Endodermal cell (in vitro differentiated cells): ENCODE measurements at regions not wholly inside any gene's neighbourhood (a gene's known extent, or its start where the extent isn't known, plus 50 kb on each side); places are given as distances from the start of the nearest gene placed in this dataset.

Source experiments
- DNase-seq: peaks from one replicate; pipeline ENCODE4 v3.0.0-alpha.2; 2017
- H3K27ac ChIP-seq: 2 replicates; pipeline ENCODE4 v1.5.1; 2013; ENCODE audit warnings: mild to moderate bottlenecking, low read depth, low read length, moderate library complexity
- H3K27me3 ChIP-seq: 2 replicates; pipeline ENCODE4 v1.6.1; 2013; ENCODE audit warnings: mild to moderate bottlenecking, low read length, moderate library complexity; ENCODE audit not compliant: insufficient read depth, control insufficient read depth, poor library complexity, severe bottlenecking
- H3K36me3 ChIP-seq: 2 replicates; pipeline ENCODE4 v1.7.0; 2013; ENCODE audit warnings: mild to moderate bottlenecking, low read length, moderate library complexity; ENCODE audit not compliant: control insufficient read depth, insufficient read depth
- H3K4me1 ChIP-seq: one replicate; pipeline ENCODE4 v1.7.0; 2013; ENCODE audit warnings: low read length; ENCODE audit not compliant: control insufficient read depth, insufficient read depth
- H3K4me3 ChIP-seq: 2 replicates; pipeline ENCODE4 v1.5.1; 2013; ENCODE audit warnings: mild to moderate bottlenecking, low read length, moderate library complexity
- H3K9ac ChIP-seq: 2 replicates; pipeline ENCODE4 v1.6.1; 2013; ENCODE audit warnings: mild to moderate bottlenecking, low read length, moderate library complexity; ENCODE audit not compliant: poor library complexity, severe bottlenecking; ENCODE audit errors: extremely low read depth
- H3K9me3 ChIP-seq: 2 replicates; pipeline ENCODE4 v1.6.1; 2013; ENCODE audit warnings: mild to moderate bottlenecking, low read length, moderate library complexity; ENCODE audit not compliant: control insufficient read depth
- H3K27ac Mint-ChIP-seq: 2 replicates; pipeline ENCODE4 v1.8.0; 2020; ENCODE audit warnings: mixed read lengths
- H3K27me3 Mint-ChIP-seq: 2 replicates; pipeline ENCODE4 v1.8.0; 2021; ENCODE audit warnings: mild to moderate bottlenecking, mixed read lengths; ENCODE audit not compliant: insufficient read depth
- H3K36me3 Mint-ChIP-seq: 2 replicates; pipeline ENCODE4 v1.8.0; 2020; ENCODE audit warnings: low read depth, mixed read lengths
- H3K4me1 Mint-ChIP-seq: 2 replicates; pipeline ENCODE4 v1.8.0; 2020; ENCODE audit warnings: mixed read lengths
- H3K4me3 Mint-ChIP-seq: 2 replicates; pipeline ENCODE4 v1.8.0; 2020; ENCODE audit warnings: mild to moderate bottlenecking, moderate library complexity, mixed read lengths
- H3K9me3 Mint-ChIP-seq: 2 replicates; pipeline ENCODE4 v1.8.0; 2020; ENCODE audit warnings: mild to moderate bottlenecking, mixed read lengths
- WGBS, 2 experiments: methylation state at CpG; one replicate each; pipeline versions ENCODE4 v1.1.5 to v1.1.7; 2013; ENCODE audit warnings: missing lambda C conversion rate in 2 of 2, mixed read lengths in 1 of 2; ENCODE audit not compliant: insufficient coverage in 1 of 2, insufficient read length in 1 of 2; 5-methylcytosine and 5-hydroxymethylcytosine counted together
- TF ChIP-seq, protein P1 (sequence below): fragments of 200-600 bp; sonication (generic); conservative IDR thresholded peaks from 2 replicates; pipeline ENCODE4 v1.5.0; 2021; ENCODE audit warnings: antibody characterized with exemption, mild to moderate bottlenecking

- Mint-ChIP-seq H3K9me3 (peaks cover 3% of the 10 kb centered on the region), H3K27ac (no peak overlapping the region), H3K4me1 (peaks cover 3% of the 10 kb centered on the region), H3K36me3 (no peaks in the 10 kb centered on the region), H3K4me3 (no peak overlapping the region), H3K27me3 (peaks cover 4% of the 10 kb centered on the region)
- DNase-seq, result no peak
- H3K36me3 ChIP-seq, result no peaks in the 10 kb centered on the region
- no peak overlapping the region for H3K27ac ChIP-seq
- H3K9ac ChIP-seq, result no peak overlapping the region
- no peak overlapping the region for H3K4me3 ChIP-seq
- TF ChIP-seq, protein P1, sequence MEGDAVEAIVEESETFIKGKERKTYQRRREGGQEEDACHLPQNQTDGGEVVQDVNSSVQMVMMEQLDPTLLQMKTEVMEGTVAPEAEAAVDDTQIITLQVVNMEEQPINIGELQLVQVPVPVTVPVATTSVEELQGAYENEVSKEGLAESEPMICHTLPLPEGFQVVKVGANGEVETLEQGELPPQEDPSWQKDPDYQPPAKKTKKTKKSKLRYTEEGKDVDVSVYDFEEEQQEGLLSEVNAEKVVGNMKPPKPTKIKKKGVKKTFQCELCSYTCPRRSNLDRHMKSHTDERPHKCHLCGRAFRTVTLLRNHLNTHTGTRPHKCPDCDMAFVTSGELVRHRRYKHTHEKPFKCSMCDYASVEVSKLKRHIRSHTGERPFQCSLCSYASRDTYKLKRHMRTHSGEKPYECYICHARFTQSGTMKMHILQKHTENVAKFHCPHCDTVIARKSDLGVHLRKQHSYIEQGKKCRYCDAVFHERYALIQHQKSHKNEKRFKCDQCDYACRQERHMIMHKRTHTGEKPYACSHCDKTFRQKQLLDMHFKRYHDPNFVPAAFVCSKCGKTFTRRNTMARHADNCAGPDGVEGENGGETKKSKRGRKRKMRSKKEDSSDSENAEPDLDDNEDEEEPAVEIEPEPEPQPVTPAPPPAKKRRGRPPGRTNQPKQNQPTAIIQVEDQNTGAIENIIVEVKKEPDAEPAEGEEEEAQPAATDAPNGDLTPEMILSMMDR, result no peak
- 86 to 100% methylated on average over 1 of the region's 1 CpG for WGBS, 2 experiments
- no peaks in the 10 kb centered on the region for H3K9me3 ChIP-seq
- H3K4me1 ChIP-seq, result no peaks in the 10 kb centered on the region
- no peaks in the 10 kb centered on the region for H3K27me3 ChIP-seq
Observed at GRCh38 chr20:5377484-5377883, 60.7 kb upstream of the PROKR2 start.

DNA sequence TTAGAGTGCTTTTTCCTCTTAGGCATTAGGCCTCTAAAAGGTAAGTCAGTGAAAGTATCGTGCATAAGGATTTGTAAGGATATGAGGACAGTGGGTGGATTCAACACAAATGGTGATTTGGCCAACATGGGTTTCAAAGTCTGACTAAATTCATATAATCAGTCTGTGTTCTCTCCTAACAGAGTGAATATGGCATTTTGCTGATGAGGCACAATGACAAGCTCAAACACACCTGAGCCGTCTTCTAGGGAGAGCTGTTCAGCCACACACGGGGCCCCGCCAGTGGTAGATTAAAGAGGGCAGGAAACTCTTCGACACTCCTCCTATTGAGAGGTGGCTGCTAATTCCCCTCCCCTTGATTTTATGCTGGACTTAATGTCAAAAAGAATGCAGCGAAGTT, 59.5 kb upstream of the PROKR2 start:
- H3K36me3 Mint-ChIP-seq, result no peaks in the 10 kb centered on the region
- no peak overlapping the region for H3K27ac Mint-ChIP-seq
- H3K27me3 Mint-ChIP-seq, result peaks cover 4% of the 10 kb centered on the region
- Histone ChIP-seq H3K4me1 (no peaks in the 10 kb centered on the region), H3K27ac (no peak overlapping the region), H3K9ac (no peak overlapping the region), H3K27me3 (no peaks in the 10 kb centered on the region), H3K4me3 (no peak overlapping the region), H3K9me3 (no peaks in the 10 kb centered on the region), H3K36me3 (no peaks in the 10 kb centered on the region)
- H3K4me1 Mint-ChIP-seq, result no peaks in the 10 kb centered on the region
- TF ChIP-seq, protein P1, result no peak
- no peaks in the 10 kb centered on the region for H3K9me3 Mint-ChIP-seq
- H3K4me3 Mint-ChIP-seq, result no peak overlapping the region
- 91 to 100% methylated on average over 2 to 6 of the region's 6 CpGs for WGBS, 2 experiments
- DNase-seq, result no peak

GRCh38 chr20:5374171-5374570, 57.4 kb upstream of the PROKR2 start:
- Mint-ChIP-seq H3K9me3 (no peaks in the 10 kb centered on the region), H3K27me3 (peaks cover 4% of the 10 kb centered on the region), H3K4me1 (no peaks in the 10 kb centered on the region), H3K4me3 (no peak overlapping the region), H3K27ac (no peak overlapping the region), H3K36me3 (no peaks in the 10 kb centered on the region)
- H3K9ac ChIP-seq, result no peak overlapping the region
- no peaks in the 10 kb centered on the region for H3K27me3 ChIP-seq
- no peak for DNase-seq
- H3K4me1 ChIP-seq, result no peaks in the 10 kb centered on the region
- whole genome bisulfite sequencing, 2 experiments, result 88 to 95% methylated on average over 4 to 5 of the region's 5 CpGs
- no peaks in the 10 kb centered on the region for H3K9me3 ChIP-seq
- no peak overlapping the region for H3K4me3 ChIP-seq
- TF ChIP-seq, protein P1, result no peak
- H3K36me3 ChIP-seq, result no peaks in the 10 kb centered on the region
- no peak overlapping the region for H3K27ac ChIP-seq
